GM23338 (cell line): ENCODE measurements at regions not wholly inside any gene's neighbourhood (a gene's known extent, or its start where the extent isn't known, plus 50 kb on each side); places are given as distances from the start of the nearest gene placed in this dataset.

Experiments used
- ATAC-seq: fragments of 200-7000 bp; cut with Tn5 transposase; 3 replicates; pipeline ENCODE4 v1.9.1; 2020
- DNase-seq: peaks from one replicate; pipeline ENCODE4 v3.0.0-alpha.2; 2015; ENCODE audit warnings: low spot score
- H2AFZ ChIP-seq: fragments of 200-600 bp; sonication (generic); 2 replicates; pipeline ENCODE4 v1.8.0; 2016; ENCODE audit warnings: antibody characterized with exemption, mild to moderate bottlenecking, moderate library complexity
- H3F3A ChIP-seq: fragments of 200-600 bp; sonication (generic); replicated peaks from 2 replicates; pipeline ENCODE4 v1.8.0; 2017; ENCODE audit warnings: antibody characterized with exemption, mixed run types, low read depth
- H3K27ac ChIP-seq: fragments of 200-600 bp; sonication (generic); 2 replicates; pipeline ENCODE4 v1.6.1; 2016; ENCODE audit warnings: low read depth
- H3K27me3 ChIP-seq: fragments of 200-600 bp; sonication (generic); 2 replicates; pipeline ENCODE4 v1.8.0; 2016; ENCODE audit warnings: mild to moderate bottlenecking, mixed run types, moderate library complexity; ENCODE audit not compliant: insufficient read depth
- H3K36me3 ChIP-seq: fragments of 200-600 bp; sonication (generic); 2 replicates; pipeline ENCODE4 v1.8.0; 2016; ENCODE audit warnings: mild to moderate bottlenecking; ENCODE audit not compliant: insufficient read depth
- H3K4me1 ChIP-seq: fragments of 200-600 bp; sonication (generic); 2 replicates; pipeline ENCODE4 v1.8.0; 2016; ENCODE audit warnings: mild to moderate bottlenecking, moderate library complexity; ENCODE audit not compliant: insufficient read depth
- H3K4me2 ChIP-seq: fragments of 200-600 bp; sonication (generic); 2 replicates; pipeline ENCODE4 v1.7.1; 2017; ENCODE audit warnings: mixed run types
- H3K4me3 ChIP-seq: fragments of 200-600 bp; sonication (generic); 2 replicates; pipeline ENCODE4 v1.6.1; 2016; ENCODE audit warnings: mixed run types
- H3K79me2 ChIP-seq: fragments of 200-600 bp; sonication (generic); replicated peaks from 2 replicates; pipeline ENCODE4 v1.8.0; 2017; ENCODE audit warnings: mild to moderate bottlenecking; ENCODE audit not compliant: insufficient read depth
- H3K9me2 ChIP-seq: fragments of 200-600 bp; sonication (generic); 2 replicates; pipeline ENCODE4 v1.8.0; 2017; ENCODE audit not compliant: insufficient read depth
- H4K20me1 ChIP-seq: fragments of 200-600 bp; sonication (generic); replicated peaks from 2 replicates; pipeline ENCODE4 v1.8.0; 2017; ENCODE audit warnings: mild to moderate bottlenecking; ENCODE audit not compliant: insufficient read depth
- H3K27ac Mint-ChIP-seq: 2 replicates; pipeline ENCODE4 v1.8.0; 2020; ENCODE audit warnings: inconsistent platforms, mild to moderate bottlenecking, moderate library complexity, mixed read lengths
- H3K27me3 Mint-ChIP-seq: 3 replicates; pipeline ENCODE4 v1.8.0; 2022; ENCODE audit warnings: low read depth, mild to moderate bottlenecking, moderate library complexity, mixed read lengths, inconsistent platforms; ENCODE audit not compliant: insufficient read depth, poor library complexity
- H3K36me3 Mint-ChIP-seq: 3 replicates; pipeline ENCODE4 v1.8.0; 2021; ENCODE audit warnings: low read depth, mild to moderate bottlenecking, inconsistent platforms, moderate library complexity, mixed read lengths
- H3K4me1 Mint-ChIP-seq: 3 replicates; pipeline ENCODE4 v1.8.0; 2020; ENCODE audit warnings: mild to moderate bottlenecking, inconsistent platforms, mixed read lengths
- H3K4me3 Mint-ChIP-seq: 3 replicates; pipeline ENCODE4 v1.8.0; 2021; ENCODE audit warnings: moderate library complexity, mild to moderate bottlenecking, inconsistent platforms, mixed read lengths
- H3K9me3 Mint-ChIP-seq: 3 replicates; pipeline ENCODE4 v1.8.0; 2020; ENCODE audit warnings: moderate library complexity, mild to moderate bottlenecking, inconsistent platforms, mixed read lengths
- CREB1 ChIP-seq: fragments of 250-450 bp; sonication (Bioruptor Pico); IDR thresholded peaks from 2 replicates; pipeline ENCODE4 v1.5.0; 2020; ENCODE audit warnings: low read depth, mild to moderate bottlenecking, moderate library complexity
- EZH2 ChIP-seq: fragments of 200-600 bp; sonication (generic); IDR thresholded peaks from one replicate; pipeline ENCODE4 v1.8.0; 2017; ENCODE audit warnings: antibody characterized with exemption, mild to moderate bottlenecking, low read depth; ENCODE audit not compliant: unreplicated experiment
- EZH2phosphoT487 ChIP-seq: fragments of 200-600 bp; sonication (generic); IDR thresholded peaks from one replicate; pipeline ENCODE4 v1.8.1; 2018; ENCODE audit warnings: antibody characterized with exemption; ENCODE audit not compliant: unreplicated experiment
- JUNB ChIP-seq: IDR thresholded peaks from one replicate; pipeline ENCODE4 v1.6.1; 2016; ENCODE audit warnings: antibody characterized with exemption; ENCODE audit not compliant: unreplicated experiment
- NANOG ChIP-seq: IDR thresholded peaks from 2 replicates; pipeline ENCODE4 v1.6.1; 2016; ENCODE audit warnings: antibody characterized with exemption, borderline replicate concordance
- POLR2AphosphoS5 ChIP-seq: IDR thresholded peaks from 2 replicates; pipeline ENCODE4 v1.6.1; 2016; ENCODE audit warnings: antibody characterized with exemption, low read depth
- STAT1 ChIP-seq: IDR thresholded peaks from one replicate; pipeline ENCODE4 v1.6.1; 2016; ENCODE audit warnings: antibody characterized with exemption; ENCODE audit not compliant: unreplicated experiment
- ZNF331 ChIP-seq: fragments of 250-450 bp; sonication (Bioruptor Pico); IDR thresholded peaks from 2 replicates; pipeline ENCODE4 v1.5.0; 2020; ENCODE audit warnings: low read depth, mild to moderate bottlenecking, moderate library complexity
- ZNF462 ChIP-seq: fragments of 250-450 bp; sonication (Bioruptor Pico); IDR thresholded peaks from 2 replicates; pipeline ENCODE4 v1.5.0; 2020; ENCODE audit warnings: mild to moderate bottlenecking, moderate library complexity
- TF ChIP-seq, protein P1 (sequence below): IDR thresholded peaks from 2 replicates; pipeline ENCODE4 v1.6.1; 2016; ENCODE audit warnings: antibody characterized with exemption

DNA sequence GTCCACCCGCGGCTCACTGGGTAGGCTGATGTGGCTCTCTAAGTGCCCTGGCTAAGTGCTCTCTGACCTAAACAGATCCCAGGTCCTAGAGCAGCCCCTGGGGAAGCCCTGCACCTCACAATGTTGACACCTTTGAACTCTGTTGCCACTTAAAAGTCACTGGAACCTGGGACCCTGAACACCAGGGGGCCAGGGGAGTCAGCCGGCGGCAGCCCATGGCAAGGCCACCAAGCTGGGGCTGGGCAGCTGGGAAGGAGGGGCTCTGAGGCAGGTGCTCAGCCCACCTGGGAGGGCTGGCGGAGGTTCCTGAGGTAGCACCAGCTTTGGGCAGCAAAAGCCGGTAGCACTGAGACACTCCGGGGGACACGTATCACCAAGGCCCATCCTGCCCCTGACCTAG is 129.0 kb downstream of the CHSY1 start:
- TF ChIP-seq NANOG (no peak), CREB1 (CRISPR knock-in tag) (no peak), STAT1 (no peak), ZNF462 (CRISPR knock-in tag) (no peak), JUNB (no peak), EZH2 (no peak), POLR2AphosphoS5 (no peak), ZNF331 (CRISPR knock-in tag) (no peak), EZH2phosphoT487 (no peak)
- TF ChIP-seq, protein P1, sequence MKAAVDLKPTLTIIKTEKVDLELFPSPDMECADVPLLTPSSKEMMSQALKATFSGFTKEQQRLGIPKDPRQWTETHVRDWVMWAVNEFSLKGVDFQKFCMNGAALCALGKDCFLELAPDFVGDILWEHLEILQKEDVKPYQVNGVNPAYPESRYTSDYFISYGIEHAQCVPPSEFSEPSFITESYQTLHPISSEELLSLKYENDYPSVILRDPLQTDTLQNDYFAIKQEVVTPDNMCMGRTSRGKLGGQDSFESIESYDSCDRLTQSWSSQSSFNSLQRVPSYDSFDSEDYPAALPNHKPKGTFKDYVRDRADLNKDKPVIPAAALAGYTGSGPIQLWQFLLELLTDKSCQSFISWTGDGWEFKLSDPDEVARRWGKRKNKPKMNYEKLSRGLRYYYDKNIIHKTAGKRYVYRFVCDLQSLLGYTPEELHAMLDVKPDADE = no peak
- H3K4me2 ChIP-seq = no peak overlapping the region

More for the DNA sequence above, 129.0 kb downstream of the CHSY1 start:
- 0 out of 3 replicates have a peak, but pooled peaks cover 2% of the 10 kb centered on the region for H3K9me3 Mint-ChIP-seq
- Histone ChIP-seq H3K27ac (no peak overlapping the region), H2AFZ (no peak overlapping the region), H3K27me3 (no peaks in the 10 kb centered on the region), H3K36me3 (no peaks in the 10 kb centered on the region), H4K20me1 (no peaks in the 10 kb centered on the region), H3K4me1 (peaks cover 20% of the 10 kb centered on the region), H3K9me2 (no peaks in the 10 kb centered on the region), H3F3A (0 out of 2 replicates have a peak, but pooled peaks cover 4% of the 10 kb centered on the region), H3K4me3 (no peak overlapping the region), H3K79me2 (no peaks in the 10 kb centered on the region)
- ATAC-seq = no peak
- H3K4me1 Mint-ChIP-seq = peaks cover 43% of the 10 kb centered on the region
- no peaks in the 10 kb centered on the region for H3K36me3 Mint-ChIP-seq
- H3K27ac Mint-ChIP-seq = no peak overlapping the region
- peaks cover 10% of the 10 kb centered on the region for H3K27me3 Mint-ChIP-seq
- H3K4me3 Mint-ChIP-seq = no peak overlapping the region
- no peak for DNase-seq
